ENCODE measurements at regions not wholly inside any gene's neighbourhood (a gene's known extent, or its start where the extent isn't known, plus 50 kb on each side); places are given as distances from the start of the nearest gene placed in this dataset.

GRCh38 chr10:78171633-78172400 lies 138.2 kb downstream of the RPS24 start:
- no peak for TF ChIP-seq CTCF (IDR thresholded peaks at IDR 0.05)
- no peak for TF ChIP-seq POLR2A (IDR thresholded peaks at IDR 0.05)

Measured in testis (tissue), 2 donors.